T-helper 17 cell (primary cell): ENCODE measurements at regions not wholly inside any gene's neighbourhood (a gene's known extent, or its start where the extent isn't known, plus 50 kb on each side); places are given as distances from the start of the nearest gene placed in this dataset.

ENCODE experiments used
- ATAC-seq: fragments of 150-1000 bp; cut with Tn5 transposase; 2 replicates; pipeline ENCODE4 v1.10.0; 2021; ENCODE audit warnings: mild to moderate bottlenecking, moderate library complexity
- DNase-seq, 3 donors: peaks; one replicate each; pipeline versions ENCODE4 v3.0.0 to v3.0.0-alpha.2; 2020 to 2021
- H3K9me3 ChIP-seq: one replicate; pipeline ENCODE4 v1.7.0; 2013; ENCODE audit warnings: low read length, mild to moderate bottlenecking; ENCODE audit not compliant: control insufficient read depth, poor library complexity, severe bottlenecking
- H3K27ac Mint-ChIP-seq: one replicate; pipeline ENCODE4 v1.8.0; 2022; ENCODE audit warnings: mild to moderate bottlenecking, moderate library complexity, mixed read lengths
- H3K27me3 Mint-ChIP-seq: one replicate; pipeline ENCODE4 v1.8.0; 2022; ENCODE audit warnings: mixed read lengths
- H3K36me3 Mint-ChIP-seq: one replicate; pipeline ENCODE4 v1.8.0; 2022; ENCODE audit warnings: low read depth, mixed read lengths
- H3K4me1 Mint-ChIP-seq: one replicate; pipeline ENCODE4 v1.8.0; 2022; ENCODE audit warnings: mild to moderate bottlenecking, mixed read lengths
- H3K4me3 Mint-ChIP-seq: one replicate; pipeline ENCODE4 v1.8.0; 2022; ENCODE audit warnings: mild to moderate bottlenecking, moderate library complexity, mixed read lengths

GRCh38 chr18:41022484-41022883, 932.5 kb upstream of the PIK3C3 start:
- H3K27ac Mint-ChIP-seq, result no peak overlapping the region
- ATAC-seq (no peak), DNase-seq (no peak)
- no peaks in the 10 kb centered on the region for H3K36me3 Mint-ChIP-seq
- H3K4me3 Mint-ChIP-seq, result no peak overlapping the region
- no peaks in the 10 kb centered on the region for H3K27me3 Mint-ChIP-seq
- H3K9me3 ChIP-seq, result no peaks in the 10 kb centered on the region
- H3K4me1 Mint-ChIP-seq, result no peaks in the 10 kb centered on the region

- H3K36me3 Mint-ChIP-seq, result no peaks in the 10 kb centered on the region
- no peak overlapping the region for H3K27ac Mint-ChIP-seq
- H3K4me1 Mint-ChIP-seq, result no peaks in the 10 kb centered on the region
- ATAC-seq (no peak), DNase-seq (no peak)
- no peaks in the 10 kb centered on the region for H3K27me3 Mint-ChIP-seq
- H3K4me3 Mint-ChIP-seq, result no peak overlapping the region
- H3K9me3 ChIP-seq, result no peaks in the 10 kb centered on the region
These were observed 933.9 kb upstream of the PIK3C3 start for GRCh38 chr18:41021089-41021488.

GRCh38 chr18:41012194-41012593, 942.8 kb upstream of the PIK3C3 start:
- Mint-ChIP-seq H3K27ac (no peak overlapping the region), H3K36me3 (no peaks in the 10 kb centered on the region), H3K27me3 (no peaks in the 10 kb centered on the region), H3K4me3 (no peak overlapping the region), H3K4me1 (no peaks in the 10 kb centered on the region)
- DNase-seq (no peak), ATAC-seq (no peak)
- no peaks in the 10 kb centered on the region for H3K9me3 ChIP-seq

- no peaks in the 10 kb centered on the region for H3K36me3 Mint-ChIP-seq
- H3K27ac Mint-ChIP-seq, result no peak overlapping the region
- no peaks in the 10 kb centered on the region for H3K27me3 Mint-ChIP-seq
- no peaks in the 10 kb centered on the region for H3K9me3 ChIP-seq
- ATAC-seq, result no peak
- H3K4me1 Mint-ChIP-seq, result no peaks in the 10 kb centered on the region
- DNase-seq, result no peak
- no peak overlapping the region for H3K4me3 Mint-ChIP-seq
These were observed 945.1 kb upstream of the PIK3C3 start for GRCh38 chr18:41009926-41010325.

- Mint-ChIP-seq H3K4me3 (no peak overlapping the region), H3K27ac (no peak overlapping the region), H3K4me1 (no peaks in the 10 kb centered on the region), H3K27me3 (no peaks in the 10 kb centered on the region), H3K36me3 (no peaks in the 10 kb centered on the region)
- ATAC-seq (no peak), DNase-seq (no peak)
- H3K9me3 ChIP-seq, result no peaks in the 10 kb centered on the region
These were observed 950.7 kb upstream of the PIK3C3 start for GRCh38 chr18:41004324-41004723.

- no peaks in the 10 kb centered on the region for H3K27me3 Mint-ChIP-seq
- no peak overlapping the region for H3K4me3 Mint-ChIP-seq
- ATAC-seq (no peak), DNase-seq (no peak)
- no peaks in the 10 kb centered on the region for H3K4me1 Mint-ChIP-seq
- no peak overlapping the region for H3K27ac Mint-ChIP-seq
- H3K36me3 Mint-ChIP-seq, result no peaks in the 10 kb centered on the region
- H3K9me3 ChIP-seq, result no peaks in the 10 kb centered on the region
These were observed 959.5 kb upstream of the PIK3C3 start for GRCh38 chr18:40995529-40995928.

- Mint-ChIP-seq H3K4me1 (no peaks in the 10 kb centered on the region), H3K27ac (no peak overlapping the region), H3K27me3 (no peaks in the 10 kb centered on the region), H3K4me3 (no peak overlapping the region), H3K36me3 (no peaks in the 10 kb centered on the region)
- ATAC-seq (no peak), DNase-seq (no peak)
- H3K9me3 ChIP-seq, result no peaks in the 10 kb centered on the region
These were observed 961.7 kb upstream of the PIK3C3 start for GRCh38 chr18:40993363-40993762.

- DNase-seq (no peak), ATAC-seq (no peak)
- H3K9me3 ChIP-seq, result no peaks in the 10 kb centered on the region
- H3K36me3 Mint-ChIP-seq, result no peaks in the 10 kb centered on the region
- H3K4me3 Mint-ChIP-seq, result no peak overlapping the region
- no peaks in the 10 kb centered on the region for H3K4me1 Mint-ChIP-seq
- no peaks in the 10 kb centered on the region for H3K27me3 Mint-ChIP-seq
- no peak overlapping the region for H3K27ac Mint-ChIP-seq
These were observed 967.5 kb upstream of the PIK3C3 start for GRCh38 chr18:40987581-40987980.

GRCh38 chr18:40985436-40985835, 969.6 kb upstream of the PIK3C3 start:
- H3K36me3 Mint-ChIP-seq, result no peaks in the 10 kb centered on the region
- no peaks in the 10 kb centered on the region for H3K4me1 Mint-ChIP-seq
- H3K27me3 Mint-ChIP-seq, result no peaks in the 10 kb centered on the region
- H3K4me3 Mint-ChIP-seq, result no peak overlapping the region
- H3K27ac Mint-ChIP-seq, result no peak overlapping the region
- H3K9me3 ChIP-seq, result no peaks in the 10 kb centered on the region
- ATAC-seq, result no peak
- no peak for DNase-seq

- no peaks in the 10 kb centered on the region for H3K4me1 Mint-ChIP-seq
- no peak overlapping the region for H3K27ac Mint-ChIP-seq
- H3K36me3 Mint-ChIP-seq, result no peaks in the 10 kb centered on the region
- no peaks in the 10 kb centered on the region for H3K9me3 ChIP-seq
- no peak overlapping the region for H3K4me3 Mint-ChIP-seq
- no peaks in the 10 kb centered on the region for H3K27me3 Mint-ChIP-seq
- no peak for ATAC-seq
- DNase-seq, result no peak
These were observed 970.2 kb upstream of the PIK3C3 start for GRCh38 chr18:40984856-40985255.

GRCh38 chr18:40983835-40984234, 971.2 kb upstream of the PIK3C3 start:
- ATAC-seq (no peak), DNase-seq (no peak)
- H3K4me3 Mint-ChIP-seq, result no peak overlapping the region

GRCh38 chr18:40980171-40980570, 974.9 kb upstream of the PIK3C3 start:
- no peaks in the 10 kb centered on the region for H3K9me3 ChIP-seq
- Mint-ChIP-seq H3K27me3 (no peaks in the 10 kb centered on the region), H3K27ac (no peak overlapping the region), H3K4me1 (no peaks in the 10 kb centered on the region), H3K36me3 (no peaks in the 10 kb centered on the region), H3K4me3 (no peak overlapping the region)
- DNase-seq (no peak), ATAC-seq (no peak)

More at GRCh38 chr18:40983835-40984234, 971.2 kb upstream of the PIK3C3 start:
- Mint-ChIP-seq H3K27ac (no peak overlapping the region), H3K36me3 (no peaks in the 10 kb centered on the region), H3K27me3 (no peaks in the 10 kb centered on the region), H3K4me1 (no peaks in the 10 kb centered on the region)
- no peaks in the 10 kb centered on the region for H3K9me3 ChIP-seq

- Mint-ChIP-seq H3K27me3 (no peaks in the 10 kb centered on the region), H3K4me3 (no peak overlapping the region), H3K36me3 (no peaks in the 10 kb centered on the region)
These were observed 979.0 kb upstream of the PIK3C3 start for GRCh38 chr18:40976050-40976449.

GRCh38 chr18:40974448-40974847, 980.6 kb upstream of the PIK3C3 start:
- no peaks in the 10 kb centered on the region for H3K27me3 Mint-ChIP-seq
- no peak for ATAC-seq

More at GRCh38 chr18:40976050-40976449, 979.0 kb upstream of the PIK3C3 start:
- no peaks in the 10 kb centered on the region for H3K9me3 ChIP-seq
- DNase-seq (no peak), ATAC-seq (no peak)
- H3K27ac Mint-ChIP-seq, result no peak overlapping the region
- no peaks in the 10 kb centered on the region for H3K4me1 Mint-ChIP-seq

GRCh38 chr18:40962784-40963183, 992.2 kb upstream of the PIK3C3 start:
- H3K27ac Mint-ChIP-seq, result no peak overlapping the region
- no peak overlapping the region for H3K4me3 Mint-ChIP-seq
- no peaks in the 10 kb centered on the region for H3K9me3 ChIP-seq
- H3K27me3 Mint-ChIP-seq, result no peaks in the 10 kb centered on the region
- H3K4me1 Mint-ChIP-seq, result no peaks in the 10 kb centered on the region
- no peak for DNase-seq
- H3K36me3 Mint-ChIP-seq, result no peaks in the 10 kb centered on the region
- no peak for ATAC-seq

More at GRCh38 chr18:40974448-40974847, 980.6 kb upstream of the PIK3C3 start:
- DNase-seq, result no peak
- no peaks in the 10 kb centered on the region for H3K9me3 ChIP-seq
- Mint-ChIP-seq H3K36me3 (no peaks in the 10 kb centered on the region), H3K4me1 (no peaks in the 10 kb centered on the region), H3K4me3 (no peak overlapping the region), H3K27ac (no peak overlapping the region)
